ENCODE measurements at regions not wholly inside any gene's neighbourhood (a gene's known extent, or its start where the extent isn't known, plus 50 kb on each side); places are given as distances from the start of the nearest gene placed in this dataset.

- DNase-seq (ENCODE audit: insufficient read length, low spot score) (no peak), FAIRE-seq (peak; percentile 68)
- no peak for TF ChIP-seq CTCF (IDR thresholded peaks at IDR 0.05; ENCODE audit: insufficient read depth, missing control alignments)
Observed at GRCh38 chr6:4004249-4004648, 74.7 kb downstream of the FAM217A start.

DNA sequence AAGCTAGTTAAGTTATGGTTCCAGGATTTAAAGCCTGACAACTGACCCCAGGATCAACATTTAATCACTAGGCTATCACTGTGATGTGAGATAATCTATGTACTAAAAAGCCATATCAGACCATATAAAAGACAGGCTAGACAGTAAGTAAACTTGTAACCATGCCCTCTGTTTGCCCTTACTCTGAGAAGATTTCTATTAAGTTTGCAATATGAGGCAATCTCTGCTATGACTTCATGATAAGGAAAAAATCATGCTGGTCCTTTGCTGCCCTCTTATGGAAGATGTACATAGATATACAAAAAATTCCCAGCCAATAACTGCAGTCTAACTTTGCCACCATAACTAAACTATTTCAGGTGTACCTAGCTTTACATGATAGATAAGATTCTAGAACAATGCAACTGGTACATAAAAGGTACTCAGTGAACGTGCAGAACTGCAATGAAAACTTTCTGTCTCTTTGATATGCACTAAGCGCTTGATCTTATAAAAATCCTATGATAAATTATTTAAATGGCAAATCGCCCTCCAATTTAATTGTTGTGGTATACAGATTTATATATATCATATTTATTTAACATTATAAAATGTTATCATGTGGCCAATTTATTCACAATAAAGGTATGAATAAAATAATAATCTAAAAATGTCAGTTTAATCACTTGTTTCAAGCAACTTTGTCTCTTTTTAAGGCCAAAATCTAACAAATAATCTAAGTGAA is 70.5 kb downstream of the FAM217A start:
- no peak for FAIRE-seq
- no peak for DNase-seq (ENCODE audit: insufficient read length, low spot score)
- TF ChIP-seq CTCF (IDR thresholded peaks at IDR 0.05; ENCODE audit: insufficient read depth, missing control alignments): peak; percentile 63

DNA sequence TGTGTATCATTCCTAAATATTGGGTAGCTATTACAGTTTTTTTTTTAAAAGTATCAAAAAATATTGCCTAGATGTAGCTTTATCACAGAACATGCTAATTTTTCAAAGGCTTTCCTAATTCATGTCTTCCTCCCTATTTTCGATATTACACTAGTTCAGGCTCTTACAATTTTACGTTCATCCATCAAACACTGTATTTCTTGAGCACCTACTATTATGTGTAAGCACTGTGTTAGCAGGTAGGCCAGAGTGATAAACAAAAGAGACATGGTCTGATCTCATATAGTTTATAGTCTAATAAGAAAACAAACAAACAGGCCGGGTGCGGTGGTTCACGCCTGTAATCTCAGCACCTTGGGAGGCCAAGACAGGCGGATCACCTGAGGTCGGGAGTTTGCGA is 69.5 kb downstream of the FAM217A start:
- DNase-seq (ENCODE audit: insufficient read length, low spot score) (no peak), FAIRE-seq (no peak)
- TF ChIP-seq CTCF (IDR thresholded peaks at IDR 0.05; ENCODE audit: insufficient read depth, missing control alignments): no peak

- FAIRE-seq (no peak), DNase-seq (ENCODE audit: insufficient read length, low spot score) (no peak)
- TF ChIP-seq CTCF (IDR thresholded peaks at IDR 0.05; ENCODE audit: insufficient read depth, missing control alignments): no peak
Observed at GRCh38 chr6:4010048-4010447, 68.9 kb downstream of the FAM217A start.

GRCh38 chr6:4010689-4011090 is 68.2 kb downstream of the FAM217A start:
- no peak for DNase-seq (ENCODE audit: insufficient read length, low spot score)
- no peak for TF ChIP-seq CTCF (IDR thresholded peaks at IDR 0.05; ENCODE audit: insufficient read depth, missing control alignments)
- FAIRE-seq: no peak

DNA sequence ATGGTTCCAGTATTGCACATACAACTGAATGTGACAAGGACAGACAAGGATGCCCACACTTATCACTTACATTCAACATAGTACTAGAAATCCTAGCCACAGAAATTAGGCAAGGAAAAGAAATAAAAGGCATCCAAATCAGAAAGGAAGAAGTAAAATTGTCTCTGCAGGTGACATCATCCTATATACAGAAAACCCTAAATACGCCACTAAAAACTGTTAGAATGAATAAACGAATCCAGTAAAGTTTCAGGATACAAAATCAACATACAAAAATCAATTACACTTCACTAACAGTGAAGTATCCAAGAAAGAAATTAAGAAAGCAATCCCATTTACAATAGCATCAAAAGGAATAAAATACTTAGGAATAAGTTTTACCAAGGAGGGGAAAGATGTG is 66.1 kb downstream of the FAM217A start:
- DNase-seq (ENCODE audit: insufficient read length, low spot score) (no peak), FAIRE-seq (no peak)
- TF ChIP-seq CTCF (IDR thresholded peaks at IDR 0.05; ENCODE audit: insufficient read depth, missing control alignments): no peak

GRCh38 chr6:4017058-4017739 is 61.7 kb downstream of the FAM217A start:
- DNase-seq (ENCODE audit: insufficient read length, low spot score) (no peak), FAIRE-seq (no peak)
- no peak for TF ChIP-seq CTCF (IDR thresholded peaks at IDR 0.05; ENCODE audit: insufficient read depth, missing control alignments)
